ENCODE measurements at regions not wholly inside any gene's neighbourhood (a gene's known extent, or its start where the extent isn't known, plus 50 kb on each side); places are given as distances from the start of the nearest gene placed in this dataset.

GRCh38 chr13:77480066-77480465 is 55.4 kb upstream of the SCEL start:
- no peak for DNase-seq (ENCODE audit: low read depth in 2 of 2)

DNA sequence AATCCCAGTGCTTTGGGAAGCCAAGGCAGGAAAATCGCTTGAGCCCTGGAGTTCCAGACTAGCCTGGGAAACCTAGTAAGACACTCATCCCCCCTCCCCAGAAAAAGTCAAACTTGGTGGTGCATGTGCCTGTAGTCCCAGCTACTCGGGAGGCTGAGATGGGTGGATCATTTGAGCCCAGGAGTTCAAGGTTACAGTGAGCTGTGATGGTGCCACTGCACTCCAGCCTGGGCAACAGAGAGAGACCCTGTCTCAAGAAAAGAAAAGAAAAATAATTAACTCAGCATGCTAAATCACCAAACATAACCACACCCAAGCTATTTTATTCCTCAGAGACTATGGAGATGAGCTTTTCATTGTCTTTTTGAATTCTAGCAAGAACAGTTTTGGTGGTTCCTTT is 56.2 kb upstream of the SCEL start:
- no peak for DNase-seq (ENCODE audit: low read depth in 2 of 2)

- DNase-seq (ENCODE audit: low read depth in 2 of 2) = no peak
Observed at GRCh38 chr13:77477299-77477848, 58.1 kb upstream of the SCEL start.

GRCh38 chr13:77476456-77476855 is 59.0 kb upstream of the SCEL start:
- DNase-seq (ENCODE audit: low read depth in 2 of 2) = no peak

DNA sequence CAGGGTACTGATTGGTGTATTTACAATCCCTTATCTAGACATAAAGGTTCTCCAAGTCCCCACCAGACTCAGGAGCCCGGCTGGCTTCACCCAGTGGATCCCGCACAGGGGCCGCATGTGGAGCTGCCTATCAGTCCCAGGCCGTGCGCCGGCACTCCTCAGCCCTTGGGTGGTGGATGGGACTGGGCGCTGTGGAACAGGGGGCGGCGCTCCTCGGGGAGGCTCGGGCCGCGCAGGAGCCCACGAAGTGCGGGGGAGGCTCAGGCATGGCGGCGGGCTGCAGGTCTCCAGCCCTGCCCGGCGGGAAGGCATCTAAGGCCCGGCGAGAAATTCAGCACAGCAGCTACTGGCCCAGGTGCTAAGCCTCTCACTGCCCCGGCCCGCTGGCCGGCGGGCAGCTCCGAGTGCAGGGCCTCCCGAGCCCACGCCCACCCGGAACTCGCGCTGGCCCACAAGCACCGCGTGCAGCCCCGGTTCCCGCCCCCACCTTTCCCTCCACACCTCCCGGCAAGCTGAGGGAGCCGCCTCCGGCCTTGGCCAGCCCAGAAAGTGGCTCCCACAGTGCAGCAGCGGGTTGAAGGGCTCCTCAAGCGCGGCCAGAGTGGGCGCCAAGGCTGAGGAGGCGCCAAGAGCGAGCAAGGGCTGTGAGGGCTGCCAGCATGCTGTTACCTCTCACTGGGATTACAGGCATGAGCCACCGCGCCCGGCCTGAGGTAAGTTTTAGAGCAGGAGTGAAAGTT is 60.0 kb upstream of the SCEL start:
- no peak for DNase-seq (ENCODE audit: low read depth in 2 of 2)

GRCh38 chr13:77470986-77471385 is 64.5 kb upstream of the SCEL start:
- DNase-seq (ENCODE audit: low read depth in 2 of 2) = no peak

GRCh38 chr13:77466753-77467422 is 68.6 kb upstream of the SCEL start:
- no peak for DNase-seq (ENCODE audit: low read depth in 2 of 2)

- no peak for DNase-seq (ENCODE audit: low read depth in 2 of 2)
Observed at GRCh38 chr13:77465603-77466195, 69.8 kb upstream of the SCEL start.

- DNase-seq (ENCODE audit: low read depth in 2 of 2) = no peak
Observed at GRCh38 chr13:77460195-77460594, 75.3 kb upstream of the SCEL start.

- DNase-seq (ENCODE audit: low read depth in 2 of 2) = no peak
Observed at GRCh38 chr13:77459592-77459991, 75.9 kb upstream of the SCEL start.

DNA sequence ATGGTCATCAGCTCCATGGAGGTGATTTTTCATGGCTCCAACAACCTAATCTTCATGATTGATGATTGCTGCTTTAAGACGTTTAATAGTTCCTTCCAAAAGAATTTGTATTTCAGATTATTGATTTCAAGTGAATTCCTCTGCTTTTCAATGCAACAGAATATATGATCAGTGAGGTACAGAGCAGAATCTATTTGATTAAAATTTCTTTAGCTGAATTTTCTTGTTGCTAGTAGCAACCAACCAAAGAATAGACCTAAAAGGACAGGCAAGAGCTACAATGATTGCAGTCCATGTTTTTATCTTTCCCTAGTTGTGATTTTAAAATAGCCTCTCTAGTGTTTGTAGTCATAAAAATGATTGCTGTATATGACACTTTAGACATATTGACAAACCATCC is 76.8 kb upstream of the SCEL start:
- no peak for DNase-seq (ENCODE audit: low read depth in 2 of 2)

DNA sequence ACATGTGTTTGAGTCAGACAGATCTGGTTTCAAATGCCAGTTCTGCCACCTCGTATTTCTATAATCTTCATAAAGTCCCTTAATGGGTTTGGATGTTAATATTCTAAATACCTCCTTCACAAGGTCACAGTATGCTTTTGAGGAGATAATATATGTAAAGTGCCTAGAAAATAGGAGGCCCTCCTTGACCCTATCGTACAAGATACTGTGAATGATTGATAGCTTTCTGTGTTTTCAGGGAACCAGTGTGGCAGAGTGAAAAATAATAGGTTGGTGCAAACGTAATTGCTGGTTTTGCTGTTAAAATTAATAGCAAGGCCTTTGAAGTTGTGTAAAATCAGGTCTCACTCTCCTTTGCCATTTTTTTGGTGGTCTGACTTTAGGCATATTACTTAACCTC is 77.5 kb upstream of the SCEL start:
- DNase-seq (ENCODE audit: low read depth in 2 of 2) = no peak

- no peak for DNase-seq (ENCODE audit: low read depth in 2 of 2)
Observed at GRCh38 chr13:77456271-77456670, 79.2 kb upstream of the SCEL start.

- no peak for DNase-seq (ENCODE audit: low read depth in 2 of 2)
Observed at GRCh38 chr13:77449265-77449664, 86.2 kb upstream of the SCEL start.

DNA sequence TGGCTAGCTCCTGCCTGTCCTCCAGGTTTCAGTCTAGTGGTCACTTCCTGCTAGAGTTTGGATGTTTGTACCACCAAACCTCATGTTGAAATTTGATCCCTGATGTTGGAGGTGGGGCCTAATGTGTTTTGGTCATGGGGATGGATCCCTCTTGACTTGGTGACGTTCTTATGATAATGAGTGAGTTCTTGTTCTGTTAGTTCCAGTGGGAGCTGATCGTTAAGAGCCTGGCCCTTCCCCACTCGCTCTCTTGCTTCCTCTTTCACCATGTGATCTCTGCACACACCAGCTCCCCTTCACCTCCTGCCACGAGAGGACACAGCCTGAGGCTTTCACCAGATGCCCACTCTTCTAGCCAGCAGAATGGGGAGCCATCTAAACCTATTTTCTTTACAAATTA is 86.8 kb upstream of the SCEL start:
- no peak for DNase-seq (ENCODE audit: low read depth in 2 of 2)

- DNase-seq (ENCODE audit: low read depth in 2 of 2) = no peak
Observed at GRCh38 chr13:77443511-77443910, 92.0 kb upstream of the SCEL start.

GRCh38 chr13:77437267-77437666 is 98.2 kb upstream of the SCEL start:
- DNase-seq (ENCODE audit: low read depth in 2 of 2) = no peak

DNA sequence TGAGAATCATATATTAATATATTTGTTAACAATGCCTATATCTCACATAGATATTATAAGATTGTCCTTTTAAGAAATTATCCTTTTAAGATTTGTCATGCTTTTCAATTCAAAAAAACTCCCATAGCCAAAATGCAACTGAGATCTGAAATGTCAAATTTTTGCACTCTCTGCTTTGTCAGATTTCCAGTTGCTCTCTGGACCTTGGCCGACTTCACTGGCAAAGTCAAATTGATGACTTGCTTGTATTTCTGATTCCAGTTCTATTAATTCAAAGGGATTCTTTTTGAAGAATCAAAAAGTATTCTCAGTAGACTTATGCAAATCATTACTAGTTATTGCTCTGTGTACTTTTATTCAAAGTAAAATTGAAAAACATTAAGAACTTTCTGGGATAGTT is 101.2 kb upstream of the SCEL start:
- DNase-seq (ENCODE audit: low read depth in 2 of 2) = no peak

- DNase-seq (ENCODE audit: low read depth in 2 of 2) = no peak
Observed at GRCh38 chr13:77431449-77431848, 104.1 kb upstream of the SCEL start.

DNA sequence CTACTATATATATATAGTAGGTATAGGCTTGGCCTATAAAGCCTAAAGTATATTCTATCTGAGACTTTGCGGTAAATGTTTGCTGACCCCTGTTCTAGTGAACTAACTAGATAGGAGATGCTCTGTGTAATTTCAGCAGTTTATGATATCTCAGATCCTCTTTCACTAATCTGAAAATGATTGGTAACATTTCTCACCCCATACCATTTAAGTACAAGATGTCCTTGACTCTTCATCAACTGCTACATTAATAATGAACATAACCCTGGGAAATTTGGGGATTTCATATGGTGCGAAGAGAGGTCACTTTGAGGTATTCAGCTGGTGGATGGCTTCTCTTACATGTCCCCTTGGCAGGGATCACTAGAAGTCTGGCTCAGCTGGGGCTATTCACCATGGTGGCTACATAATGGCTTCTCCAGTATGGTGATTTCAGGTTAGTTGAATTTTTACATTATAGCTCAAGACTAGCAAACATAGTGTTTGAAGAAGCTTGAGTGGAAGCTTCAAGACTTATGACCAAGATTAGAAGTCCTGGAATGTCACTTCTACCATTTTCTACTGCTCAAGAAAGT is 103.6 kb upstream of the MYCBP2 start:
- DNase-seq (ENCODE audit: low read depth in 2 of 2) = no peak

GRCh38 chr13:77429320-77430142 is 102.6 kb upstream of the MYCBP2 start:
- DNase-seq (ENCODE audit: low read depth in 2 of 2) = peak; percentile 36 to 57

DNA sequence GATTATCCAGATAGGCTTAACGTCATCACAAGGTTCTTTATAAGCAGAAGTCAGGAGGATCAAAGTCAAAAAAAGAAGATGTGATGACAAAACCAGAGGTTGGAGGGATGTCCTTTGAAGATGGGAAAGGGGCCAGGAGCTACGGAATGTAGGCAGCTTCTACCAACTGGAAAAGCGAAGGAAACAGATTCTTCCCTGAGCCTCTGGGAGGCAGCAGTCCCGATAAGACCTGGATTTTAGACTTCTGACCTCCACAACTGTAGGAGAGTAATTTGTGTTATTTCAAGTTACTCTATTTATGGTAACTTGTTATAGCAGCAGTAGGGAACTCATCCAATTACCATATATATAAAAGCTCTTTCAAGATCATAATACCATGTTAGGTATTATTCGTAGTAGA is 98.8 kb upstream of the MYCBP2 start:
- no peak for DNase-seq (ENCODE audit: low read depth in 2 of 2)
